ENCODE measurements at regions not wholly inside any gene's neighbourhood (a gene's known extent, or its start where the extent isn't known, plus 50 kb on each side); places are given as distances from the start of the nearest gene placed in this dataset.

- no peak for TF ChIP-seq CTCF (IDR thresholded peaks at IDR 0.05 in 4 of 5, conservative IDR thresholded peaks at IDR 0.05 in 1 of 5)
- no peak for TF ChIP-seq POLR2A (IDR thresholded peaks at IDR 0.05)
Observed at GRCh38 chr1:221520250-221520649, 221.6 kb downstream of the DUSP10 start.
